ACHN (cell line): ENCODE measurements at regions not wholly inside any gene's neighbourhood (a gene's known extent, or its start where the extent isn't known, plus 50 kb on each side); places are given as distances from the start of the nearest gene placed in this dataset.

Experiments
- DNase-seq: peaks from one replicate; pipeline ENCODE4 v3.0.0-alpha.2; 2015
- in situ Hi-C: cut with HindIII; loops from 2 replicates; pipeline ENCODE4 v1.10.0; 2017; ENCODE audit warnings: low sequenced_read_pairs, low pct_ligation_motif_present, low pct_unique_long_range_greater_than_20kb

DNA sequence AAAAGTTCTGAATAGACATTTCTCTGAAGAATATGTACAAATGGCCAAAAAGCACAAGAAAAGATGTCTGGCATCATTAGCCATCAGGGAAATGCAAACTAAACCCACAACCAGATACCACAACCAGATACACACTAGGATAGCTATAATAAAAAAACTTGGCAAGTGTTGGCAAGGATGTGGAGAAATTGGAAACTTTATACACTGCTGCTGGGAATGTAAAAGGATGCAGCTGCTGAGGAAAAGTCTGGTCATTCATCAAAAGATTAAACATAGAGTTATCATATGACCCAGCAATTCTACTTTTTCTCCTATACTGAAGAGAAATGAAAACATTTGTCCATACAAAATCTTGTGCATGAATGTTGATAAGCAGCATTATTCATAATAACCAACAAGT is 92.3 kb downstream of the UCHL1 start:
- no peak for DNase-seq
- in situ Hi-C loops, result no loop called here

DNA sequence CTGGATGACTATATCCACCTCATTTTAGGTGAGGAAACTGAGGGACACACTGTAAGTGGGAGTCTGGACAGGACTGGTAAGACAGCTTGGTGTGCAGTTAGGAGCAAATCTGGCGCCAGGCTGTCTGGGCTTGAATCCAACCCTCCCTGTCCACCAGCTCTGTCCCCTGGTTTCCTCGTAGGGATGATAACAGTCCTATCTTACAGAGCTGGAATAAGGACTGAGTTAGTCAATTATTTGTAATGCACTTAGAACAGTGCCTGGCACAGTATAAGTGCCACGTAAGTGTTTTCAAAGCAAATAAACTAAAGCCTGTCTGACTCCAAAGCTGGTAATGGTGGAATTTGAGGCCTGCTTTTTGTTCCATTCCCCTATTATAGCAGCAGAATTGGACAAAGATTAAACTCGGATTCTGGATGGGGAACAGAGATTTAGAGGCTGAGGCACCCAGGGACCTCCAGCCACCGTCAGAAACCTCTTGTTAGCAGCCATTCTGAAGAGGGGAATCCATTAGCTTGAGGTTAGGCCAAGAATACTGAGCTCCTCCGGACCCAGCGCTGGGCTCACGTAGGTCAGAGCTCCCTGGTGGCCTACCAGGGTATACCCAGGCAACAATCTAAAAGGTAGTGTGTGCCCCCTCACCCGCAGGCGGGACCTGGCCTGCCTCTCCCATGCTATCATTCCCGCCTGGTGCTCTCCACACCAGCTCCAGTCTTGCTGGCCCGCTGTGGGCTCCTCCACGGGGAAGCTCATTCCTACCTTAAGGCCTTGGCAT is 102.1 kb downstream of the UCHL1 start:
- no peak for DNase-seq
- in situ Hi-C loops, result no loop called here

DNA sequence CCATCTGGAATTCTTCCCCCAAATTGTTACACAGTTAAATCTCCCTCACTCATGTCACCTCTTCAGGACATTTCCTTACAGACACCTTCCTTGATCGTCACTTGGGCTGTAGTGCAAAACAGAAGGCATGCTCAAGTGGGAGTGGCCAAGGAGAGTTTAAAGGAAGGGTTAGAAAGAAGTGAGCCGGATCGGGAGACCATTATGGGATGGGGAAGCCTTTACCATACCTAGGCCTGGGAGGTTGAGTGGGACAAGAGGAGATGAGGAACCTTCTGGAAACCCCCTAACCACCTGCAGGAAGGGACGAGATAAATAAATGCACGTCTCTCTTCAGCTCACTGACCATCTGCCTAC is 102.7 kb downstream of the UCHL1 start:
- DNase-seq, result no peak
- in situ Hi-C loops, result no loop called here

- no peak for DNase-seq
These were observed 103.1 kb downstream of the UCHL1 start for GRCh38 chr4:41359836-41360213.

GRCh38 chr4:41360214-41360920 is 103.6 kb downstream of the UCHL1 start:
- in situ Hi-C loops, result no loop called here
- DNase-seq, result peak; percentile 30

More at GRCh38 chr4:41359836-41360213, 103.1 kb downstream of the UCHL1 start:
- in situ Hi-C loops, result no loop called here

DNA sequence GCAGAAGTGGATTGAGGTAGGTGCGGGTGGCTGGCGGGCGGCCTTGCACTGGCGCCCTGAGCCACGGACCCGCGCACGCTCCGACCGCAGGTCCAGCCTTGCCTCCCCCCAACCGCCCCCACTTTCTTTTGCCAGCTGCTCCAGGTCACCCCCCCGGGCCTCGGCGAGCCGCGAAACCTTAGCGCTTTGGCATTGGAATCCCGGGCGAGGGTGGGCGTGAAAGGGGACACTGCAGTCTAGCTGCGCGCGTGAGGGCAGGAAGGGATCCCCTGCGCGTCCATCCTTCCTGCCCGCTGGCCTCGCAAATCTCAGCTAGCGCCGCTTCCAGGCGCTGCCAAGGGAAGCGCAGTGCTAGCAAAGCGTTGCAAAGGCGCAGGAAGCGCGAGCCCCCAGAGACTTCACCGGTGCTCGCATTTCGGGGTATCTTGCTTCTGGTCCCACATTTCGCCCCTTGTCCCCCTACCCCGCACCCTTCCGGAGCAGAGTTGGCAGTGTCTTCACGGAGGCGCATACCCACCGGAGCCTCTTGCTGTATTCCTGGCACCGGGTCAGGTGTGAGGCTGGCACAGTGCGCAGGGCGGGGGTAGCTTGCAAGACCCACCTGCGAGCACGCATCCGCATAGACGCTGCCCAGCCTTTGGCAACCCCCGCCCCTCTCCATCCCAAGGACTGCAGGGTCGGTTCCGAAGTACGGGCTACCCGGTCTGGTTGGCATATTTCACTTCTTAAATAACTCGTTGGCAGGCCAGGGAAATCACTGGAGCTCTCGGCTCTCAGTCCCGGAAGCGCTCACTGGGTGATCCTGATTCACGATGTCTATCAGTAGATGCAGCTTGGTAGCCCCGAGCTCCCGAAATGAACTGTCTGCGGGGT is 104.4 kb downstream of the UCHL1 start:
- peak; percentile 32 for DNase-seq
- in situ Hi-C loops, result no loop called here

DNA sequence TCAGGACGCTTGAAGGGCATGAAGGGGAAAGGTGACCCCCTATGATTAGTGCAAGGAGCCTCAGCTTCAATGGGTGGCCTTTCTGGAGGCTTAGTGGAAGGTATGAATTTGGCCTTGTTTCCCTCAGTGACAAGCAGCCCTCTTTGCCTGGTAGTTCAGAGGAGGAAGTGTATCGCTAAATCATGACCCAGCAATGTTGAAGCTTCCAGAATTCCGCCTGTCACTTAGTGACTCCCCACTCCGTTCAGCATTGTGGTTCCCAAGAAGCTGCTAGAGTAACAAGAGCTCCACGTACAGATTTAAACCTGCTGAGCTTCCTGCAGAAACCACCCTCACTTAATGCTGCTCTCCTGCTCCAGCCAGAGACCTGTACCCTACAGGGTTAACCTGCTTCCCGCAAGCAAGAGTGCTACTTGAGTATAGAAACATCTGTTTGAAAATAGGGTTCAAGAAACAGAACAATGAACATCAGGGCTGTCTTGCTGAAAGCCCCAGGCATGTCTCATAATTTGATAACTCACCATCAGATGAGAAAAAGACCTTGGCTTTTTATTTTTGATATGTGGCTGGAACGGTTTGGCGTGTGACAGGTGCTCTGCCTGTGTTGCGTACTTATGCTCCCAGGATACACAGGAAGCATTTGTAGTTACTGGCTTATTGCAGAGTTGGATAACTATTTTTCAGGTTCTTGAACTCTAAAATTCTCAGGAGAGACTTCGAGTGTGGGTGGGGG is 105.2 kb downstream of the UCHL1 start:
- DNase-seq, result peak; percentile 1
- in situ Hi-C loops, result no loop called here

- in situ Hi-C loops, result no loop called here
- no peak for DNase-seq
These were observed 106.1 kb downstream of the UCHL1 start for GRCh38 chr4:41362621-41363383.

- DNase-seq, result peak; percentile 22
- in situ Hi-C loops, result no loop called here
These were observed 106.8 kb downstream of the UCHL1 start for GRCh38 chr4:41363384-41363981.

DNA sequence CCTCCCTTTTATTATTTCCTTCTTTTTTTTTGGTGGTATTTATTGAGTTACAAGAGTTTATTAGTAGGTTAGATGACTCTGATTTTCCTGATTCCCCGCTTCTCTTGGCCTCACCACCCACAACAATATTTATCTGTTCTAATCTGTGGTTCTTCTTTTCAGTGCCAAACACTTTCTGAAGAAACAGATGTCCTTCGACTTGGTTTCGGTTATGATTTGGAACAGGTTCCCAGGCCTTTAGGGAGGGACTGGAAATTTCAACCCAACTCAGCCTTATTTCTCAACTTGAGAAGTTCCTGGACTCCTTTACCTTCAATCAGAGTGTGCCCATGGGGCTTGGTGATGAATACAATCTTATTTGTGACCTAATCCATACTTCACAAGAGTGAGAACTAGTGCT is 108.1 kb downstream of the UCHL1 start:
- no peak for DNase-seq
- in situ Hi-C loops, result no loop called here

DNA sequence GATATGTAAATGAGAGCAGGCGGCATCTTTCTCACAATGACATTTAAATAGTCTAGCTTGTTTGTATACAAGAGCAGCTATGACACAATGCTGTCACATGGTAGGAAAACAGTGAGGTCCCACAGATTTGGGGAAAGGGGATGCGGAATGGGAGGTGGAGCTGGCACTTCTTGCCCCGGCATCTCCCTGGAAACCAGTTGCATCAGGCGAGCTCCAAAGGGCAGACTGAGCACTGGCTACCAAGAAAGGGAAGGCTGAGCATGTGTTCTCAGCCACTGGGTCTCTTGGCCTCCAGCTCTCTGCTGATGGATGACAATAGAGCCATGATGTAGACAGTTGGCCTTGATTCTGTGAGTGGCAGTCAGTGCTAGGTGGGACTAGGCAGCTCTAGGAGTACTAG is 109.0 kb downstream of the UCHL1 start:
- in situ Hi-C loops, result no loop called here
- no peak for DNase-seq

DNA sequence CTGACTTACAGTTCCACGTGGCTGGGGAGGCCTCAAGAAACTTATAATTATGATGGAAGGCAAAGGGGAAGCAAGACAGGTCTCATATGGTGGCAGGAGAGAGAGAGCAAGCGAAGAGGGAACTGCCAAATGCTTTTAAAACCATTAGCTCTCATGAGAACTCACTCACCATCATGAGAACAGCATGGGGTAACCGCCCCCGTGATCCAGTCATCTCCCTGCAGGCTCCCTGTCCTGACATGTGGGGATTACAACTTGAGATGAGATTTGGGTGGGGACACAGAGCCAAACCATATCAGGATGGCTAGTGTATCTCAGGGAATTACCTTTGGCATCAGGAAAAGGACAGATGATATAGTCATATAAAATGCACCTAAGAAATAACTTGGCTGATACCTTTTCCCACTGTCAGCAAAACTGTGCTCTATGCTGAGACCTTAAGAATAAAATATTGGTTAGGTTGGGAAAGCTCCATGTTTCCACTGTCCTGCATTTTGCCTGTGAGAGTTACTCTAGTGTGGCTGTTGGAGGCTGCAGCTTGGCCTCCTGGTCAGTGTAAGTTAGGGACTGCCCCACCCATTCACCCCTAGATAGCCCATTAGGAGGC is 110.3 kb downstream of the UCHL1 start:
- DNase-seq, result no peak
- in situ Hi-C loops, result no loop called here

- in situ Hi-C loops, result no loop called here
- no peak for DNase-seq
These were observed 113.0 kb downstream of the UCHL1 start for GRCh38 chr4:41369680-41370079.

- no peak for DNase-seq
- in situ Hi-C loops, result no loop called here
These were observed 116.5 kb downstream of the UCHL1 start for GRCh38 chr4:41373221-41373620.

DNA sequence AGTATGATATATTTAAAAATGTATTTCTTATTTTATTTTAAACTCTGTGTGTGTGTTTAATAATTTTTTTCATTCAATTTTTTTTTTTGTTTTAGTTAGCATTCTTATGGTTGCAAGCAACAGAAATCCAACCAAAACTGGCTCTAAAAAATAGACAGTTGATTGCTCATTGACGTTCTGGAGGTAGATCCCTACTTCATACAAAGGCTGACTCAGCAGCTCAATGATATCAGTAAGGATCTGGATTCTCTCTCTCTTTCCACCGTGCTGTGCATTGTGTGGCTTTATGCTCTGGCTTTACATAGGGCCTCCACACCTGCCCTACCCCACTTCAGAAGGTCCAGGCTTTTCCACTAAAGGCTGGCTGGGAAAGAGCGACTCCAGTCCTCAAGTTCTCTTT is 117.8 kb downstream of the UCHL1 start:
- in situ Hi-C loops, result no loop called here
- DNase-seq, result no peak

GRCh38 chr4:41375561-41375960 is 118.8 kb downstream of the UCHL1 start:
- DNase-seq, result no peak
- in situ Hi-C loops, result no loop called here

DNA sequence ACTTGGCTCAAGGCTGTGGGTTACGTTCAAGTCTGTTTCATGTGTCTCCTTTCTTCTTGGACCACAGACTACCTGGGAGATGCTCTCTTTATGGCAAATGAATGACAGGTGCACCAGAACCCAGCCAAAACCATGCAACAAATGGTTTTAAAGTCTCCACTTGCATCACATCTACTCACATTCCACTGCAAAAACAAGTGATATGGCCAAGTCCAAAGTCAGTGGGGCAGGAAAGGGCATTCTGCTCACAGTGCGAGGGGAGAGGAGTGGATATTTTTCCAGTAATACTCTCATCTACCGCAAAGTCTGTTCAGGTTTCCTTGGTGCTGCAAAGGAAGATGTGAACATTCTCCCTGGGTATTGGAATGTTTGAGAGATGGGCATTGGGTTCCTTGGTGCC is 120.5 kb downstream of the UCHL1 start:
- in situ Hi-C loops, result no loop called here
- no peak for DNase-seq
